Posterior vena cava (tissue), 2 donors: ENCODE measurements at regions not wholly inside any gene's neighbourhood (a gene's known extent, or its start where the extent isn't known, plus 50 kb on each side); places are given as distances from the start of the nearest gene placed in this dataset.

Source experiments
- DNase-seq: peaks from one replicate; pipeline ENCODE4 v3.0.0-alpha.2; 2020; ENCODE audit warnings: low spot score
- intact Hi-C, 2 donors: fragments of 100-400 bp; cut with DNase I; formaldehyde crosslinking; loops; one replicate each; pipeline versions ENCODE4 v1.14.1 to v1.14.2; 2022 to 2023
- donor health status: DM: yes; HTN: yes; CAD: no.
- donor health status: DM: yes; HTN: yes; CAD: no.

DNA sequence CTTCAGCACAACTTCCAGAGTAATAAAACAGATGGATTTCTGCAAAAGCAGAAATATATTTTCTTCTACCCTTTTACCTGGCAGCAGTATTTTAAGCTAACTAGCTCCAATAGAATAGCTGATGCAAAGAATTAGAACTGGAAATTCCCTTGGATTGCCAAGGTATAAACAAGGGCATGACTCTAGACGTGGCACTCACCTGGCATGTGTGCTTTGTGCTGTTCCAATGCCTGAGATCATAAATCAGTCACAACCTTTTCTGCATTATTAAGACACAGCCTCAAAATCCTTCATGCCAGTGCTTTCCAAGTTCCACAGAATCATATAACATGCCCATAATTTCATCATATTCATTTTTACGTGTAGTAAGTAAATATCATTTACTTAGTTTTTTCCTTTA lies 1048.7 kb downstream of the ADGRL2 start:
- intact Hi-C loops, result no loop called here
- no peak for DNase-seq

DNA sequence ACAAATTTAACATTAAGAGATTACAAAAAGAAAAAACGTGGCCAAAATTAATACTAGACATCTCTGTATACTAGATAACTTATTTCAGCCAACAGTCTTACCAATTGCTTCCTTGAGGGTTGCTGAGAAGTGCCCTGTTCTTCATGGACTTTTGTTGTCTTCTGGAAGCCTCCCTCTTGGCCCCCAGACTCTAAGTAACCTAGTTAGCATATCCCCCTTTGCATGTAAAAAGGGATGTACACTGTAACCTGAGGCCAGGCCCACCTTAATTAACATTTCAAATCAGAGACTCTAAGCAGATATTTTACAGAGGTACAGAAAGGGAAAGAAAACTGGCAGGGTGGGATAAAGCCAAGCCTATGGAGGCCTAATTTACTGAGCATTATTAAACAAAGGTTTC lies 1047.3 kb downstream of the ADGRL2 start:
- no peak for DNase-seq
- intact Hi-C loops, result no loop called here

DNA sequence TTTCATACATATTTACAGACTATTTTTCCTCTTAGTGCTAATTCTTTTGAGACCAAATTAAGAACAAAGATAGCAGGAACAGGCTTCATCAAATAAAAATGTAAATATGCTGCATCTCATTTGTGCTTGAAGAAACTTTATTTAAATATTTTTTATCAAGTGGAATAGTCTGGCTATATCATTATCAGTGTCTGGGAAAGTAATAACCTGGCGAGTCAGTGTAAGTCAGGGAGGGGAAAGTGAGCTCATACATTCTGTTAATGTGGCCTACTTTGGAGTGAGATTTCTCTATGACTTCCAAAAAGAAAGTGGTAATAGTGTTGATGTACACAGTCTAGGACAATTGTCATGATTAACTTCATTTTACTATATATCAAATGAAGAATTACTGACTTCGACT lies 1045.1 kb downstream of the ADGRL2 start:
- no peak for DNase-seq

DNA sequence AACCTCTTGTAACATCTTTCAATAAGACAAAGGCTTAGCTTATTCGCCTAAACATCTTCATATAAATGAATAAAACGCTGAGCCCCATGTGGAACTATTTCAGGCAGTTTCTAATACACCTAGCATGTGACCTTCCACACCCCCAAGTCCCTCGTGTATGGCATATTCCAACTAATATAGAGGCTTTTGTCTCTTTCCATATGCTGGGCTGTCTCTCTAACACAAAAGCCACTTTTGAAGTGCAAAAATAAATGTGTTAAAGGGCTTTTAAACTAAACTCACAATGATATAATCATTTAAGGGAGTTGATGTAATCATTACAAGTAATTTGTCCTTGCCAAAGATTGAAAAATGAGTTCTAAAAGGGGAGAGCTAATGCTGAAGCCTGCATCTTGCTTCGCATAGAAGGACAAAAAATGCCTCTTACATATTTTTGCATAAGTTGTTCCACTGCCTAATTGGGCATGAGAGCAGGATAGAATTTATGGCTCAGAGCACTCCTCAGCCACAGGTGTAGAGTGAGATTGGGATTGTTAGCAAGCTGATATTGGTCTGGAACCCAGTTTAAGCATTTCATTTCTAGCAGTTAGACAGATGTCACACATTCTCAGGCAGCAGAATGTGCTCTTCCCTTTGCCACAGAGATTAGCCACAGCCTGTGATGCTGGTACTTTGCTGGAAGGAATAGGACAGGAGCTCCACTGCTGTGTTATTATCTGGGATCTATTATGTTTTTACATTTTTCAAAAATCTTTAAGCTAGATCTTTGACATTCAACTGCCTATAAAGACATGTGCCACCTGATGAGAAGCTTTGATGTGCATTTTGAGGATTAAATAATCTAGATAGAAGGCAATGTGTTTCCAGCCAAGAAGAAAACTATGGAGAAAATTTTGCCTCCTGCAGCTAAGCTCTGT lies 1044.4 kb downstream of the ADGRL2 start:
- no peak for DNase-seq
- intact Hi-C loops, result no loop called here

More for the DNA sequence above, 1045.1 kb downstream of the ADGRL2 start:
- intact Hi-C loops, result no loop called here

DNA sequence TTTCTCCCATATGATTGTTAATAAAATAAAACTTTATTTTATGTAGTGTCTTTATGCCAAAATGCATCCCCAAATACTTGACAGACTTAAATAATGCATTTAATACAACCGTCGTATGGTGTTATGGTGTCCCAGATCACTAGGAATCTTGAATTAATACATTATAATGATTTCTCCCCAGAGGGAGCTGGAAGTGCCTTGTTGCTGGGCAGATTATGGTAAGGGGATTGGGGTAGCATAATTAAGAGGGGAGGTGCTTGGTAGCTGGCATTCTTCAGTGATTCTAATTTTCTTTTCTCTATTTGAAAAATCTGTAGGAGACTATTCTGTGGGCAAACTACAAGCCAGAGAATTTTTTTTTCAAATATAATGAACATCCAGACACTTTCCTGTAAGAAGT lies 1043.7 kb downstream of the ADGRL2 start:
- intact Hi-C loops, result no loop called here
- no peak for DNase-seq

DNA sequence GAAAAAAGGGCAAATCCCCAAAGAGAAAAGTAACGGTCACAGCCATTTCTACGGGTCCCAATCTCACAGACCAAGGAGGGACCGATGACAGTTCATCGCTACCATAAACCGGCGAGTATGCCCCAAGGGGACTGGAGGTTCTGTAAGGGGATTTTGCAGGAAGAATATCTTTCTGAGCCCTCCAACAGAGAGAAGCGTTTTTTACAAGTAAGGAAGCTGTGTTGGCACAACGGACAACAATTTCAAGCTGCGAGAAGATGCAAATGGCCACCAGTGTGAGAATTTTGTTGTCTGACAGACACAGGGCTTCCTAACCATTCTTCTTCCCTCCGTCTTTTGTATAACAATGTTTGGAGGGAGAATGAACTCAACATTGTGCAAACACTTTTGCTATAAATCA lies 1043.1 kb downstream of the ADGRL2 start:
- intact Hi-C loops, result no loop called here
- no peak for DNase-seq

DNA sequence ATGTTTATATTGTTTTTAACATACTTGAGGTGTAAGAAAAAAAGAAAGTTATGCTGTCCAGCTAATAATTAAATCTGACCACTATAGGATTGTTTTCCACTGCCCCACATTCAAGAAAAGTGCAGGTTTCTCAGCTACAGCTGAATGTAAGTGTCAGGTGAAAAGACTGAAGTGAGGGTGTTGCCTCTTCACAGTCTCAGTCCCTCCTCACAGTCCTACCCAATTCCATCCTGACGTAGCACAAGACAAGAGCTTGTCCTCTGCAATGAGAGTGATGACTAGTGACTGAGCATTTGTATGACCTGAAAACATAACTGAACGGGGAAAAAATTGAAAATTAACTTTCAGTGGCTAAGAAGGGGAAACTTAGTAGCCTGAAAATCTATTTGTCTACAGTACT lies 1039.5 kb downstream of the ADGRL2 start:
- intact Hi-C loops, result no loop called here
- DNase-seq, result no peak

DNA sequence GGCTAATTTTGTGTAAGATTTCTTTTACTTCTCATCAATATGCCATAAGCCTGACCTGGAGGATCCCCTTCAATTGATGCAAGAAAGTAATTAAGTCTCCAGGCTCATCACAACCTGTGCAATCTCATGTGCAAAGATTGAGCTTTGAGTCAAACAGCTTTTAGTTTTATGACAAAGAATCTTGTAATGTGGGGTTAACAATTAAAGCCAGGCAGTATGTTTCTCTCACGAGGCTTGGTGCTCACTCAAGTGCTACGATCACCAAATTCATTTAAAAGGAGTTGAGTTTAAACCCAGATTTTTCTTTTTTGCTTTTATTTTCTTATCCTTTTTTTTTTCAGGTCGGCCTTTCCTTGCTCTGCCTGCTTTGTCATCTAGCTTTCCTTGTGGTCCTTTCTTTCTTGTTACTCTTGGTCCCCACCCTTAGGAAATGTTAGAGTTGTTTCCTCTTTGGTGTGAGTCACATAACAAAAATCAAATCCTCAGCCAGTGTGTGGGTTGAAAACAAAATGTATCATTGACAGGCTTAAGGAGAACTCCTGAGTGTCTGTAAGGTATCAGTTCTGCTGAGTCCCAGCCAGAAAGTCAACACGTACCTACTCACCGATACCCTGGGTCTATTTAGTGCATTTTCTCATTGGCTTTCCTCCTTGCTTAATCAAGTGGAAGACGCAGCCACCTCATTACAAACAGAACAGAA lies 1037.2 kb downstream of the ADGRL2 start:
- no peak for DNase-seq
- intact Hi-C loops, result no loop called here

DNA sequence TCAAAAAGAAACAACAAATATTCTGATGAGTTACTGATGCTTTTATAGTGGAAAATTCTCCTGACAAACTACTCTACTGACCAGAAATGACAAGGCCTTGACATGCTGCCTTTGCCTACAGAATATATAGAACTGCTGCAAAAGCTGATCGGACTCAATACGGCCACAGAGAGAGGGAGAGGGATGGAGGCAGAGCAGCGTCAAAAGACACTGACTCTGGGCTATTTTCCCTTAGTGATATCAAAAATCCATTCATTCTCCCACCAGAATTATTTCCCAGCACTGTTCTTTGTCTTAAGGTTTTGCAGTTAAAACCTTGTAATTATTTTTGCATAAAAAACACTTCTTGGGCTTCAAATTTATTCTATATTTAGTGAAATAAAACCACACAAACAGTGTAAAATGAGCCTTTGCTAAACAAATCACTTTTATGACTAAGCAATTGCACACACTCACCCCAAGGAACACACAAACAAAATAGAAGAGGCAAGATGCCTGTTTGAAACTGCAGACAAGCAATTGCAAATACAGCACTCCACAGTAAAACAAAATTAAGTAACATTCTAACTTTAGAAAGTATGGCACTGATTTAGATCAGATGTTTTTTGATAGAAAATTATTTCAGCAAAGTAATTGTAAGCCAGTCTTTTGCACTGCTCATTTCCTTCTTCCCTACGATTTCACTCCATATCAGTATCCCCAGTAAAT lies 1036.4 kb downstream of the ADGRL2 start:
- no peak for DNase-seq
- intact Hi-C loops, result no loop called here

DNA sequence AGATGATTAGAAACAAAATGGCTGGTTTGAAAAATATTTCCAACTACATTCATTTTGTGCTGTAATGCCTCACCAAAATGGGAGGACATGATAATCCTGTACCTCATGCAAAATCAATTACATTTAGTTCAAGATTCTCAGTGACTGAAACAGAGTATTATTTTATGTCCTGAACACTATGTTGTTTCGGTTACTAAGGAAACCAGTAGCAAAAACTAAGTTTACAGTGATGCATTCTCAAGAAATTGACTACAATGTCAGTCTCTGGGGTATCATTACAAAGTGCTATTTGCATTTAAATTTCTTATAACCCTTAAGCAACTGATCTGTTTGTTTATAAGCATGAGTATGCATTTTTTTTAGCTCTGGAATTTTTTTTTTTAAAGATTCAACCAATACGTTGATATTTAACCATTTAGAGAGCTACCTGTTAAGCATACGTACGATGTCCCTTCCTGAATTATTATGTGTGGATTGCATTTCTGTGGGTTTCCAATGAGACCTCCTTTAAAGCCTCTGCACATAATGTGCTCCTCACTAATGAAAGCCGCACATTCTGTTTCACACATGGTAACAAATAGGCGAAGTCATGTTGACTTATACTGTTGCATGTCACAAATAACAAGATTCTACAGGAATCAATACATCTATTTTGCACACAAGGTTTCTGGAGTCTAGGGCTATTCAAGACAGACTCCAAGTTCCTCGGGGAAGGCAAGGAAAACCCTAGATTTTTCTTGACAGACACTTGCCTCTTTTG lies 1035.7 kb downstream of the ADGRL2 start:
- intact Hi-C loops, result no loop called here
- DNase-seq, result no peak

DNA sequence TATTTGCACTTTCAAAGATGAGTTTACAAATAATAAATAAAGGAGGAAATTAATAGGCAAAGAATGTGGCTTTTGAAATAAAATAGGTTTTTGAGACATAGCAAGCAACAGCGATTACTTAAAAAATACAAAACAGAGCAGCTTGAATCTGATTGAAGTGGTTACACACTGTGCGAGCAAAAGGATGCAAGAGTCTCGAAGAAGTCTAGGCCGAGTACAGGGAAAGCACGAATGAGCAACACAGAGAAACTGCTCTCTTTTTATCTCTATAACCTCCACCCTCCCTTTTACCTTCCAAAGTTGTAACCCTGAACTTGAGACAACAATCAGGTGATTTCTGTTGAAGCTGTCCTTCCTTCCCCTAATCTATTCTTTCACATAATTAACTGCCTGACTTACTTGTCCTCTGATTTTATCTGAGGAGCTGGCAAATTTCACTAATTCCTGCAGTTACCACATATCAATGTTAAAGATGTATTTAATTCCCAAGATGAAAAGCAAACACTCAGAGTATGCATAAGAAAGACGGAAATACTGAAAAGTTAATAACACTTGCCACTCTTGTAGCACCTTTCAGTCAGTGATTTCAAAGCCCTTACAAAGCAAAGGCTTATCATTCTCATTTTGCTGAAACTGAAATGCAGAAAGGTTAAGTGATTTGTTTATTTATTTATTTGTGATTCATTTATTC lies 1030.1 kb downstream of the ADGRL2 start:
- no peak for DNase-seq
- intact Hi-C loops, result no loop called here

DNA sequence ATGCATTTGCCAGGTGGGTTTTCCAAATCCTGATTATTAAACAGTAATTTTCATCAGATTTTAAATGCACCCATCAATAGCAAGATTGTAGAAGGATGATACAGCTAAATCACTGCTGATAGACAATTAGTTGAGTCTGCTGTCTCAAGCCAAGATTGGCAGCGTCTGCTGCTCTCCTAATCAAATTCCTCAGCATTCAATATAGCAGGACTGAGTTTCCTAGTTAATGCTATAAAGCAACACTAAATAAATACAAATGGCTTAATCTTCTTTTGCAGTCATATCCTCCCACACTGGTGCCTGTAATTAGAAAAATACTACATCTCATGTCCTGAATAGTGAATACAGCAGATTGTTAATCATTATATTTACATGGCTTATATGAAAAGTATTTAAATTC lies 1028.8 kb downstream of the ADGRL2 start:
- no peak for DNase-seq
- intact Hi-C loops, result no loop called here

DNA sequence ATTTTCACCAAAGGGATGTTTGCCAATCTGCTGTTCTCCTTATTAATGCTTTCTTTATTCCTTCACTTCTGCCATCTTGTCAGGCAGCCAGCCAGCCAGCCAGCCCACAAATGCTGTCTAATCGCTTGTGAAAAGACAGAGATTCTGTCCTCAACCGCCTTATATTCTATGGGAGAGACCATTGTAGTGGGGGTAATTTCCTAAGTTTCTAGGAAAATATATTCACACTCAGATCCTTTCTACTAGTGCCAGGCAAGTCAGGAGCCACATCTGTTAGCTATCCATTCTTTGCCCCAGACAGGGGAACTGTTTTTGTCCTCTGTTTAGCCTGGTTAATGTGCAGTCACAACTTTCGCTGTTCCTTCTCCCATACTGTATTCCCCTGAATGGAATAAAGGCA lies 1023.1 kb downstream of the ADGRL2 start:
- intact Hi-C loops, result no loop called here
- DNase-seq, result no peak

DNA sequence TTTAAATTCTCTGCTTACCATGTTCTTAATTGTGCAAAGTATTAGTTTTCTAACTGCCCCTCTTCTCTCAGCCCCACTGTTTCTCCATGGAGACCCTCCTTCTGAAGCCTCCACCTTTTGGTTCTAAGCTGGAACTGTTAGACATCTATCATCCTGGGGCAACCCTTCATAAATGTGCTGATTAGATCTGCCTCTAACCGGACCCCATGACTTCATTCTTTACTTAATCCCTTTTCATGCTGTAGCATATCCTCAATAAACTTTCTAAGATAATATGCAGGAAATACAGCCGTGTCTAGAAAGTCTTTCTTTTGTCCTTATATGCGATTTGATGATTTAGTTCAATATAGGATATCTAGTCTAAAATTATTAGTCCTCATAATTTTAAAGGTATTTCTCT lies 1020.1 kb downstream of the ADGRL2 start:
- DNase-seq, result no peak
- intact Hi-C loops, result no loop called here

DNA sequence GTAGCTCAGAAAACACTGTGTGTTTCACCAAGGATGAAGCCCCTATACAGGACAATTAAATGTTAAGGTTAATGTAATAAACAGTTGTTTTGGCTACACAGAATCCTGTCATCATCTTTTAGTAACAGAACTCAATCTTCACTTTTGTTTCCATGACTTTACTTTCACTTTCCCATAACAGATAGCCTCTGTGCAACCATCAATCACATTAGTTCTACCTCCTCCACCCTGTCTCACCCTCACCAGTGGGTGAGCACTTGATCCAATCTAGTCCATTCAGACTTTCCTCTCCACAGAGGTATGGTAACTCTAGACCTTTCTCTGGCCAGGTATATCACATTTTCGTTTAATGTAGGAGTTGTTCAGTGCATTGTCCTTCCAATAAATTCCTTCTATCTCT lies 1018.5 kb downstream of the ADGRL2 start:
- DNase-seq, result no peak
- intact Hi-C loops, result loop anchor here in 1 of 2 donors (5.0 kb wide), 1 partner anchor 1938 kb away; no protein-coding TSS in a partner anchor

DNA sequence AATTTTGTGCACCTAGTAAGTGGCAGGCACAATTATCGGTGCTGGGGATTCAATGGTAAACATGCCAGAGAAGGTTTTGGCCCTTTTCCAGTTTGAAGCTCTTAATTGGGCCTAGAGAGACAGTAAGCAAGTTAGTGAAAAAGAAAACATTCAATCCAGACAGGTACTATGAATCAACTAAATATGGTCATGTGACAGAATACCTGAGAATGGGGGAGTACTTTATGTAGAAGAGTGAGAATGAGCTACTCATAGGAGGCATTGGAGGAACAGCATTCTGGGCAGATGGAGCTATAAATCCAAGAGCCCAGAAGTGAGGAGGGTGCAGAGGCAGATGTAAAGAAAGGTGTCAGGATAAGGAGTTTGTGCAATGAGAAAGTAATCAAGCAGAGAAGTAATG lies 1017.9 kb downstream of the ADGRL2 start:
- intact Hi-C loops, result loop anchor here in 1 of 2 donors (5.0 kb wide), 1 partner anchor 1939 kb away; no protein-coding TSS in a partner anchor

DNA sequence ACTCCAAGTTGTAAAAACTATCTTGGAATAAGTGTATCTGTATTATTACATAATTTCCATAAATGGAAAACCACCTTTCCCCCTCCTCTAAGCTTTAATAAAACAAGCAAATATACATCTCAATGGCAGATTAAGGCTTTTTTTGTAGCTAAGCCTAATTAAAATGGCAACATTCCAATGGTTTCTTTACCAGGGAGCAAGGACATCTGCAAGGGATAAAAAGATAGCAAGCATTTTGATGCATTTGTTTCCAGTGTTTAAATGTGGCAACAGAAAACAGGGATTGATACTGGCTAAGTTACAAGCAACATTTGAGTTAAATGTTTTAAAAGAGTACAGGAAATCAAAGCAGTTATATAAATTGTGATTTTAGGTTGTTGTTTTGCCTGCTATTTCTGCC lies 1012.7 kb downstream of the ADGRL2 start:
- intact Hi-C loops, result no loop called here

More for the DNA sequence above, 1017.9 kb downstream of the ADGRL2 start:
- DNase-seq, result no peak

DNA sequence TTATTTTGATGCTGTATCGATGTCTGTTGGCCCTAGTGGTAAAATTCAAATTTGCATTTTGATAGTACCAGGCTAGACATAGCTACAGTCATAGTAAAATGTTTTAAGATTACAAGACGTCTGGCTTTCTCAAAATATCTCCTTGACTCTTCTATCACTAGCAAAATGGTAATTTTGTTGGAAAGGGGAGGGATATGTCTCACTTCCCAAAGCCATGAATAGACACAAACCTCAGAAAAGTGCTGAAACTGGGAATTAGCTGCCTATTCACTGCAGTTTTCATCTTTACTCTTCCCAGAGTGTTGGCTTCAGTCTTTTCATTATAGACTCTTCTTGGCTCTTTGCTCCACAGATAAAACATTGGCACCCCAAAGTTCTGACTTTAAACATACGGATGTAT lies 1009.9 kb downstream of the ADGRL2 start:
- intact Hi-C loops, result no loop called here
- DNase-seq, result no peak

More for the DNA sequence above, 1012.7 kb downstream of the ADGRL2 start:
- no peak for DNase-seq

DNA sequence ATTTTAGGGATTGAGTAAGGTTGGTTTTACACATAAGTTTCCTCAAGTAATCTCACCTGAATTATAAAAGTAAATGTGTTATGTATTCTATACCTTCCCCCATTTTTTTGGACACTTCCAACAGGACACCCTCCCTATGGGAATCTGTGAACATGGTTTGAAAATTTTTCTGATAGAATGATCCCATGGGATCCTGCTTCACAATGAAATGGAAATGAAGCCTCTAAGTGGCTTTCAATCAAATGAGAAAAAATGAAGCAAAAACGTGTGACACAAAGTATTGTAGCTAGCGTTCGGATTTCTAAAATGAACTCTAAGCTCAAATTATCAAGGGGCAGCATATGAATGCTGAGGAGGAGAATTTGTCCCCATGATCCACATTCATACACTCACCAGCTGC lies 1006.8 kb downstream of the ADGRL2 start:
- no peak for DNase-seq

More for the DNA sequence above, 1006.8 kb downstream of the ADGRL2 start:
- intact Hi-C loops, result no loop called here
